ENCODE measurements at regions not wholly inside any gene's neighbourhood (a gene's known extent, or its start where the extent isn't known, plus 50 kb on each side); places are given as distances from the start of the nearest gene placed in this dataset.

DNA sequence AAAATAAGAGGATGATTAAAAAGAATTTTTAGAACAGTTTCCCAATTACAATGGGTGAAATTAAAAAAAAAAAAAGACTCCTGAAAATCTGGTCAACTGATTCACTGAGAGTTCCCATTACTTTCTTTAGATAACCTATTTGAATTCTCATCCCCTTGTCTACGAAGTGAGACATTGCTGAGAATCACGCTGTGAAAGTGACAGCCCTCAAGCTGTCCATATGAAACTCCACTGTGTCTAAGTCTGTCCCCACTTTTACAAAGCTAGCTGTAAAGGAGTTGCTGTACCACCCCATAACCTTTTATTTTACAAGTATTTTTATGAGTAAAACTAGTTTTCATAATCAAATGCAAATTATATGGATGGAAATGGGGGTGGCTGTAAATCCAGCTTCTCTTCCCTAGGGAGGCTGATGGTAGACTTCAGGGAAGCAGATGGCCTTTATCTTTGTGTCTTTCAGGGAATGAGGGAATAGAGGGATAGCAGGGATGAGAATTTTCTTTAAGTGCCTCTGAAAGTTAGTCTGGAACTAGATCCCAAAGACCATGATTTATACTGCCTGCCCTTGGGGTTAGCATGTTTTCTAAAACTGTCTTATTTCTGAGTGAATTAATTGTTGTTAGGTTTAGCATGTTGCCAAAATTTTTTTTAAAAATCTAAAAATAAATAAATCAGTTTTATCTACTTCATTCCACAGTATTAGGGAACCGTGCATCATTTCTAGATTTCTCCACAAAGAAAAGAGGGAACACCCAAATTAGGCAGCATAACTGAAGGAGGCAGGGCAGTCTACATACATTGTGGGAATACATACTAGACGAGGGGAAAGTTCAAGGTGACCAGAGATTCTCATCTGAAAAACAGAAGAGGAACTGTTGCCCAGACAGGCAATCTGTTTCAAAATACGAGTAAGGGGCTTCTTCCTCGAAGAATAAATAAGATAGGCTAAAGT, 1219.1 kb downstream of the UQCRFS1 start:
- TF ChIP-seq, protein P1, sequence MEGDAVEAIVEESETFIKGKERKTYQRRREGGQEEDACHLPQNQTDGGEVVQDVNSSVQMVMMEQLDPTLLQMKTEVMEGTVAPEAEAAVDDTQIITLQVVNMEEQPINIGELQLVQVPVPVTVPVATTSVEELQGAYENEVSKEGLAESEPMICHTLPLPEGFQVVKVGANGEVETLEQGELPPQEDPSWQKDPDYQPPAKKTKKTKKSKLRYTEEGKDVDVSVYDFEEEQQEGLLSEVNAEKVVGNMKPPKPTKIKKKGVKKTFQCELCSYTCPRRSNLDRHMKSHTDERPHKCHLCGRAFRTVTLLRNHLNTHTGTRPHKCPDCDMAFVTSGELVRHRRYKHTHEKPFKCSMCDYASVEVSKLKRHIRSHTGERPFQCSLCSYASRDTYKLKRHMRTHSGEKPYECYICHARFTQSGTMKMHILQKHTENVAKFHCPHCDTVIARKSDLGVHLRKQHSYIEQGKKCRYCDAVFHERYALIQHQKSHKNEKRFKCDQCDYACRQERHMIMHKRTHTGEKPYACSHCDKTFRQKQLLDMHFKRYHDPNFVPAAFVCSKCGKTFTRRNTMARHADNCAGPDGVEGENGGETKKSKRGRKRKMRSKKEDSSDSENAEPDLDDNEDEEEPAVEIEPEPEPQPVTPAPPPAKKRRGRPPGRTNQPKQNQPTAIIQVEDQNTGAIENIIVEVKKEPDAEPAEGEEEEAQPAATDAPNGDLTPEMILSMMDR (IDR thresholded peaks at IDR 0.05), result no peak
- TF ChIP-seq, protein P2, sequence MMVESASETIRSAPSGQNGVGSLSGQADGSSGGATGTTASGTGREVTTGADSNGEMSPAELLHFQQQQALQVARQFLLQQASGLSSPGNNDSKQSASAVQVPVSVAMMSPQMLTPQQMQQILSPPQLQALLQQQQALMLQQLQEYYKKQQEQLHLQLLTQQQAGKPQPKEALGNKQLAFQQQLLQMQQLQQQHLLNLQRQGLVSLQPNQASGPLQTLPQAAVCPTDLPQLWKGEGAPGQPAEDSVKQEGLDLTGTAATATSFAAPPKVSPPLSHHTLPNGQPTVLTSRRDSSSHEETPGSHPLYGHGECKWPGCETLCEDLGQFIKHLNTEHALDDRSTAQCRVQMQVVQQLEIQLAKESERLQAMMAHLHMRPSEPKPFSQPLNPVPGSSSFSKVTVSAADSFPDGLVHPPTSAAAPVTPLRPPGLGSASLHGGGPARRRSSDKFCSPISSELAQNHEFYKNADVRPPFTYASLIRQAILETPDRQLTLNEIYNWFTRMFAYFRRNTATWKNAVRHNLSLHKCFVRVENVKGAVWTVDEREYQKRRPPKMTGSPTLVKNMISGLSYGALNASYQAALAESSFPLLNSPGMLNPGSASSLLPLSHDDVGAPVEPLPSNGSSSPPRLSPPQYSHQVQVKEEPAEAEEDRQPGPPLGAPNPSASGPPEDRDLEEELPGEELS (CRISPR knock-in tag; IDR thresholded peaks at IDR 0.05), result no peak
- no peak for TF ChIP-seq NR3C1 (CRISPR knock-in tag; conservative IDR thresholded peaks at IDR 0.05; ENCODE audit: low read depth)
- TF ChIP-seq, protein P3, sequence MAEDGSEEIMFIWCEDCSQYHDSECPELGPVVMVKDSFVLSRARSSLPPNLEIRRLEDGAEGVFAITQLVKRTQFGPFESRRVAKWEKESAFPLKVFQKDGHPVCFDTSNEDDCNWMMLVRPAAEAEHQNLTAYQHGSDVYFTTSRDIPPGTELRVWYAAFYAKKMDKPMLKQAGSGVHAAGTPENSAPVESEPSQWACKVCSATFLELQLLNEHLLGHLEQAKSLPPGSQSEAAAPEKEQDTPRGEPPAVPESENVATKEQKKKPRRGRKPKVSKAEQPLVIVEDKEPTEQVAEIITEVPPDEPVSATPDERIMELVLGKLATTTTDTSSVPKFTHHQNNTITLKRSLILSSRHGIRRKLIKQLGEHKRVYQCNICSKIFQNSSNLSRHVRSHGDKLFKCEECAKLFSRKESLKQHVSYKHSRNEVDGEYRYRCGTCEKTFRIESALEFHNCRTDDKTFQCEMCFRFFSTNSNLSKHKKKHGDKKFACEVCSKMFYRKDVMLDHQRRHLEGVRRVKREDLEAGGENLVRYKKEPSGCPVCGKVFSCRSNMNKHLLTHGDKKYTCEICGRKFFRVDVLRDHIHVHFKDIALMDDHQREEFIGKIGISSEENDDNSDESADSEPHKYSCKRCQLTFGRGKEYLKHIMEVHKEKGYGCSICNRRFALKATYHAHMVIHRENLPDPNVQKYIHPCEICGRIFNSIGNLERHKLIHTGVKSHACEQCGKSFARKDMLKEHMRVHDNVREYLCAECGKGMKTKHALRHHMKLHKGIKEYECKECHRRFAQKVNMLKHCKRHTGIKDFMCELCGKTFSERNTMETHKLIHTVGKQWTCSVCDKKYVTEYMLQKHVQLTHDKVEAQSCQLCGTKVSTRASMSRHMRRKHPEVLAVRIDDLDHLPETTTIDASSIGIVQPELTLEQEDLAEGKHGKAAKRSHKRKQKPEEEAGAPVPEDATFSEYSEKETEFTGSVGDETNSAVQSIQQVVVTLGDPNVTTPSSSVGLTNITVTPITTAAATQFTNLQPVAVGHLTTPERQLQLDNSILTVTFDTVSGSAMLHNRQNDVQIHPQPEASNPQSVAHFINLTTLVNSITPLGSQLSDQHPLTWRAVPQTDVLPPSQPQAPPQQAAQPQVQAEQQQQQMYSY (CRISPR knock-in tag; IDR thresholded peaks at IDR 0.05), result no peak
- no peak for TF ChIP-seq NR2C2 (CRISPR knock-in tag; IDR thresholded peaks at IDR 0.05)
- TF ChIP-seq, protein P4, sequence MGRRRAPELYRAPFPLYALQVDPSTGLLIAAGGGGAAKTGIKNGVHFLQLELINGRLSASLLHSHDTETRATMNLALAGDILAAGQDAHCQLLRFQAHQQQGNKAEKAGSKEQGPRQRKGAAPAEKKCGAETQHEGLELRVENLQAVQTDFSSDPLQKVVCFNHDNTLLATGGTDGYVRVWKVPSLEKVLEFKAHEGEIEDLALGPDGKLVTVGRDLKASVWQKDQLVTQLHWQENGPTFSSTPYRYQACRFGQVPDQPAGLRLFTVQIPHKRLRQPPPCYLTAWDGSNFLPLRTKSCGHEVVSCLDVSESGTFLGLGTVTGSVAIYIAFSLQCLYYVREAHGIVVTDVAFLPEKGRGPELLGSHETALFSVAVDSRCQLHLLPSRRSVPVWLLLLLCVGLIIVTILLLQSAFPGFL (CRISPR knock-in tag; IDR thresholded peaks at IDR 0.05; ENCODE audit: borderline replicate concordance), result no peak
- no peak for TF ChIP-seq OVOL2 (CRISPR knock-in tag; IDR thresholded peaks at IDR 0.05; ENCODE audit: borderline replicate concordance)

Measured in WTC11 (cell line).